ENCODE measurements at regions not wholly inside any gene's neighbourhood (a gene's known extent, or its start where the extent isn't known, plus 50 kb on each side); places are given as distances from the start of the nearest gene placed in this dataset.

DNA sequence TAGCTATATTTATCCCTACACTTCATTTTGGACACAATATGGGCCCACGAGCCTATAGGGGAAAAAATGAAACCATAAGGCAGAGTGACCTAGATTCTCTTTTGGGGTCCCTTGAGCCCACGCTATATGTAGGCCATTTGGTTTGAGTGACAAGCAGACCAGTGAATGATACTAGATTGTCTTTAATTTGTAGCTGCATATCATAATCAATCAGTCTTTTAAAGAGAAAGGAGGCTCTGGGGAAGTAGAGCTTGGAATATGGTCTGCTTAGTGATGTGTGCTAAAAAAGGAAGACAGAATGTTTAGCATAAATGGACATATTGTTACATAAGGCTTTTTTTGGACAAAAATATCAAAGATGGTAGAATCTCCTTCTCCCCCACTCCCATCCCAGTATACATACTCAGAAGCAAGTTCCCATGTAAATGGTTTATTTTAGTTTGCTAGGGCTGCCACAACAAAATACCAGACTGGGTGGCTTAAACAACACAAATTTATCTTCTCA lies 140.8 kb downstream of the CAPZA3 start (continued):
- TF ChIP-seq MCM5 (IDR thresholded peaks at IDR 0.05; ENCODE audit: low read depth) (no peak), KDM5B (IDR thresholded peaks at IDR 0.05; ENCODE audit: insufficient replicate concordance, low read depth, low read length) (no peak), PREB (CRISPR knock-in tag; IDR thresholded peaks at IDR 0.05) (no peak), RERE (CRISPR knock-in tag; IDR thresholded peaks at IDR 0.05; ENCODE audit: borderline replicate concordance) (no peak), ESRRB (CRISPR knock-in tag; IDR thresholded peaks at IDR 0.05; ENCODE audit: borderline replicate concordance) (no peak), NCOA6 (IDR thresholded peaks at IDR 0.05) (no peak), ARID4B (CRISPR knock-in tag; IDR thresholded peaks at IDR 0.05) (no peak), RFX7 (CRISPR knock-in tag; IDR thresholded peaks at IDR 0.05) (no peak)
- TF ChIP-seq, protein P1, sequence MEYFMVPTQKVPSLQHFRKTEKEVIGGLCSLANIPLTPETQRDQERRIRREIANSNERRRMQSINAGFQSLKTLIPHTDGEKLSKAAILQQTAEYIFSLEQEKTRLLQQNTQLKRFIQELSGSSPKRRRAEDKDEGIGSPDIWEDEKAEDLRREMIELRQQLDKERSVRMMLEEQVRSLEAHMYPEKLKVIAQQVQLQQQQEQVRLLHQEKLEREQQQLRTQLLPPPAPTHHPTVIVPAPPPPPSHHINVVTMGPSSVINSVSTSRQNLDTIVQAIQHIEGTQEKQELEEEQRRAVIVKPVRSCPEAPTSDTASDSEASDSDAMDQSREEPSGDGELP (CRISPR knock-in tag; IDR thresholded peaks at IDR 0.05; ENCODE audit: borderline replicate concordance), result no peak

All from K562 (cell line).